B cell (primary cell): ENCODE measurements at regions not wholly inside any gene's neighbourhood (a gene's known extent, or its start where the extent isn't known, plus 50 kb on each side); places are given as distances from the start of the nearest gene placed in this dataset.

Experiments used
- ATAC-seq: fragments of 200-7000 bp; cut with Tn5 transposase; one replicate; pipeline ENCODE4 v1.10.0; 2021; ENCODE audit warnings: low read depth, mild to moderate bottlenecking, moderate number of reproducible peaks, moderate library complexity
- CTCF ChIA-PET: fragments of 350-600 bp; sonication (Branson Sonifier 250); formaldehyde crosslinking; loops from one replicate; lab custom pipeline; 2021; ENCODE audit warnings: antibody characterized with exemption, inconsistent platforms; lab: Charles Lee
- POLR2A ChIA-PET: fragments of 350-600 bp; sonication (Branson Sonifier 250); formaldehyde crosslinking; loops from one replicate; lab custom pipeline; 2021; ENCODE audit warnings: antibody characterized with exemption; lab: Charles Lee
- DNase-seq: peaks from one replicate; pipeline ENCODE4 v3.0.0; 2013
- H2AFZ ChIP-seq: 2 replicates; pipeline ENCODE4 v1.6.1; 2012; ENCODE audit warnings: mild to moderate bottlenecking, low read depth, low read length; ENCODE audit not compliant: insufficient read depth, poor library complexity, severe bottlenecking
- H3K27ac ChIP-seq, 2 donors: 1 replicate in 1 of 2; 2 replicates in 1 of 2; pipeline ENCODE4 v1.5.1; 2012 to 2013; ENCODE audit warnings: low read length in 2 of 2, mild to moderate bottlenecking in 2 of 2, moderate library complexity in 1 of 2
- H3K27me3 ChIP-seq, 4 experiments: fragments of 200-600 bp in 1 of 4; sonication (generic) in 1 of 4; replicated peaks in 1 of 4; 1 replicate in 2 of 4; 2 replicates in 2 of 4; pipeline versions ENCODE4 v1.6.1 to v1.7.0; 2013 to 2016; ENCODE audit warnings: low read length in 3 of 4, mild to moderate bottlenecking in 2 of 4, mixed read lengths in 1 of 4, moderate library complexity in 1 of 4; ENCODE audit not compliant: insufficient read depth in 4 of 4, control insufficient read depth in 3 of 4; ENCODE audit errors: control extremely low read depth in 1 of 4
- H3K36me3 ChIP-seq, 2 experiments: replicated peaks in 1 of 2; 1 replicate in 1 of 2; 2 replicates in 1 of 2; pipeline versions ENCODE4 v1.6.1 to v1.7.1; 2013; ENCODE audit warnings: low read length in 1 of 2; ENCODE audit not compliant: insufficient read depth in 2 of 2, control insufficient read depth in 1 of 2; ENCODE audit errors: control extremely low read depth in 1 of 2, extremely low read depth in 1 of 2
- H3K4me1 ChIP-seq, 2 donors: fragments of 200-600 bp in 1 of 2; sonication (generic) in 1 of 2; 1 replicate in 1 of 2; 2 replicates in 1 of 2; pipeline versions ENCODE4 v1.5.1 to v1.6.1; 2013 to 2017; ENCODE audit warnings: low read length in 2 of 2; ENCODE audit not compliant: control insufficient read depth in 2 of 2, insufficient read depth in 2 of 2
- H3K4me2 ChIP-seq: replicated peaks from 2 replicates; pipeline ENCODE3; 2012; ENCODE audit warnings: mild to moderate bottlenecking, low read depth, low read length; ENCODE audit not compliant: poor library complexity, severe bottlenecking
- H3K4me3 ChIP-seq, 5 experiments: fragments of 200-600 bp in 1 of 5; sonication (generic) in 1 of 5; 1 replicate in 3 of 5; 2 replicates in 2 of 5; pipeline versions ENCODE4 v1.5.1 to v1.7.0; 2011 to 2016; ENCODE audit warnings: low read length in 4 of 5, mild to moderate bottlenecking in 4 of 5, low read depth in 2 of 5, control low read depth in 1 of 5, moderate library complexity in 1 of 5; ENCODE audit not compliant: insufficient read depth in 1 of 5; ENCODE audit errors: control extremely low read depth in 1 of 5, extremely low read depth in 1 of 5
- H3K79me2 ChIP-seq: fragments of 200-600 bp; sonication (generic); one replicate; pipeline ENCODE4 v1.6.0; 2016; ENCODE audit warnings: low read length; ENCODE audit not compliant: control insufficient read depth, insufficient read depth
- H3K9ac ChIP-seq: fragments of 200-600 bp; sonication (generic); 2 replicates; pipeline ENCODE4 v1.6.1; 2017; ENCODE audit warnings: mild to moderate bottlenecking, low read length, moderate library complexity
- H3K9me3 ChIP-seq, 3 donors: one replicate each; pipeline versions ENCODE4 v1.6.1 to v1.7.1; 2013; ENCODE audit warnings: low read length in 2 of 3; ENCODE audit not compliant: control insufficient read depth in 2 of 3, insufficient read depth in 1 of 3; ENCODE audit errors: control extremely low read depth in 1 of 3
- H4K20me1 ChIP-seq: 2 replicates; pipeline ENCODE4 v1.6.0; 2012; ENCODE audit warnings: mild to moderate bottlenecking, low read length; ENCODE audit not compliant: insufficient read depth, control insufficient read depth, poor library complexity, severe bottlenecking
- H3K27ac Mint-ChIP-seq: one replicate; pipeline ENCODE4 v1.8.0; 2021; ENCODE audit warnings: mixed read lengths
- H3K27me3 Mint-ChIP-seq: one replicate; pipeline ENCODE4 v1.8.0; 2021; ENCODE audit warnings: mixed read lengths
- H3K4me1 Mint-ChIP-seq: one replicate; pipeline ENCODE4 v1.8.0; 2021; ENCODE audit warnings: mixed read lengths
- H3K4me3 Mint-ChIP-seq: one replicate; pipeline ENCODE4 v1.8.0; 2021; ENCODE audit warnings: mixed read lengths
- H3K9me3 Mint-ChIP-seq: one replicate; pipeline ENCODE4 v1.8.0; 2022; ENCODE audit warnings: mixed read lengths; ENCODE audit not compliant: insufficient read depth
- EZH2 ChIP-seq: IDR thresholded peaks from 2 replicates; pipeline ENCODE4 v1.6.1; 2012; ENCODE audit warnings: borderline replicate concordance, low read depth, mild to moderate bottlenecking, moderate library complexity, low read length; ENCODE audit not compliant: insufficient read depth, poor library complexity, severe bottlenecking
- WGBS: methylation state at CpG from one replicate; pipeline ENCODE4 v1.1.5; 2013; ENCODE audit warnings: missing lambda C conversion rate; ENCODE audit not compliant: insufficient coverage; 5-methylcytosine and 5-hydroxymethylcytosine counted together
- intact Hi-C: fragments of 100-400 bp; cut with micrococcal nuclease; formaldehyde crosslinking; loops from one replicate; pipeline ENCODE4 v1.10.0; 2022
- TF ChIP-seq, protein P1 (sequence below): fragments of 200-600 bp; IDR thresholded peaks from one replicate; pipeline ENCODE4 v1.8.0; 2022; ENCODE audit warnings: antibody characterized with exemption, mild to moderate bottlenecking

DNA sequence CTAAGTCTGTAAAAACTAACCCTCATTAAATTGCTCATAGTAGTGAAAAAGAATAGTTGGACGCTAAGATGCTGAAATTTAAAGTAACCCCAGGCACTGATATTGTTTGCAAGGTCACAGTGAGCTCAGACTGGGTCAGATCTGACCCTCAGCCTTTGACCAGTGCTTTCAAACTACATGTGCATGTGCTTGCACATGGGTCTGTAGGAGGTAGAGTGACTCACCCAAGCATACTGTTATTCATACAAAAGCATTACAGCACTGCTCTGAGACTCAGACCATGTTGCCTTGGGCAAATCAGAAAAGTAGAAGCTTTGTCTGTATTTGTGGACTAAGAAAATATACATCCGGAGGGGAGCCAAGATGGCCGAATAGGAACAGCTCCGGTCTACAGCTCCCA is 326.4 kb upstream of the MARCKS start:
- 100% methylated on average over 1 of the region's 4 CpGs for WGBS
- H3K9ac ChIP-seq: no peak overlapping the region
- ChIA-PET CTCF (no interaction called here), POLR2A (no interaction called here)
- intact Hi-C loops: no loop called here
- Mint-ChIP-seq H3K9me3 (no peaks in the 10 kb centered on the region), H3K4me3 (no peak overlapping the region), H3K4me1 (no peaks in the 10 kb centered on the region), H3K27ac (no peak overlapping the region), H3K27me3 (peaks cover 4% of the 10 kb centered on the region)
- no peak overlapping the region for H3K4me3 ChIP-seq
- no peak overlapping the region for H3K4me2 ChIP-seq
- TF ChIP-seq EZH2: no peak
- TF ChIP-seq, protein P1, sequence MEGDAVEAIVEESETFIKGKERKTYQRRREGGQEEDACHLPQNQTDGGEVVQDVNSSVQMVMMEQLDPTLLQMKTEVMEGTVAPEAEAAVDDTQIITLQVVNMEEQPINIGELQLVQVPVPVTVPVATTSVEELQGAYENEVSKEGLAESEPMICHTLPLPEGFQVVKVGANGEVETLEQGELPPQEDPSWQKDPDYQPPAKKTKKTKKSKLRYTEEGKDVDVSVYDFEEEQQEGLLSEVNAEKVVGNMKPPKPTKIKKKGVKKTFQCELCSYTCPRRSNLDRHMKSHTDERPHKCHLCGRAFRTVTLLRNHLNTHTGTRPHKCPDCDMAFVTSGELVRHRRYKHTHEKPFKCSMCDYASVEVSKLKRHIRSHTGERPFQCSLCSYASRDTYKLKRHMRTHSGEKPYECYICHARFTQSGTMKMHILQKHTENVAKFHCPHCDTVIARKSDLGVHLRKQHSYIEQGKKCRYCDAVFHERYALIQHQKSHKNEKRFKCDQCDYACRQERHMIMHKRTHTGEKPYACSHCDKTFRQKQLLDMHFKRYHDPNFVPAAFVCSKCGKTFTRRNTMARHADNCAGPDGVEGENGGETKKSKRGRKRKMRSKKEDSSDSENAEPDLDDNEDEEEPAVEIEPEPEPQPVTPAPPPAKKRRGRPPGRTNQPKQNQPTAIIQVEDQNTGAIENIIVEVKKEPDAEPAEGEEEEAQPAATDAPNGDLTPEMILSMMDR: no peak
- H3K27me3 ChIP-seq: peaks cover 0 to 3% (median 0%) of the 10 kb centered on the region in 4 experiments
- ATAC-seq: no peak
- H3K27ac ChIP-seq: no peak overlapping the region
- no peak overlapping the region for H2AFZ ChIP-seq
- H3K36me3 ChIP-seq: no peaks in the 10 kb centered on the region
- H3K9me3 ChIP-seq: no peaks in the 10 kb centered on the region
- H4K20me1 ChIP-seq: no peaks in the 10 kb centered on the region
- H3K79me2 ChIP-seq: no peaks in the 10 kb centered on the region
- H3K4me1 ChIP-seq: no peaks in the 10 kb centered on the region
- DNase-seq: no peak

DNA sequence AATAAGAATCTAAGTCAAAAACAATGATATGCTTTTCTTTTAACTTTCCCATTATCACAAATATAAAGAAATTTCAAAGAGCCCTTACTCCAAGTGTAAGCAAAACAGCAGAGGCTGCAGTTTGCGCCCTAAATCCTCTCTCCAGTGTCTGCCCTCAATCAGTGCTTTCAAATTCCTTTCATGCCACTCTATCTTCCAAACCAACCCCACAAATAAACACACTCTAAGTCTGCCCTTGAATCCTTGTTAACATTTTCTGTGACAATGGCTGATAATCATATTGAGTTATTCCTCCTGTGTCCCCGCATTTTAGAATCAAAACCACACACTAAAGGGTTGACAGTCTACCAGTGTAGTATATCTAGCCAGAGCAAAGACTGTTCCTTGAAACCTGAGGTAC is 317.9 kb upstream of the MARCKS start:
- intact Hi-C loops: no loop called here
- Histone ChIP-seq H3K4me3 (no peak overlapping the region), H3K9me3 (no peaks in the 10 kb centered on the region), H3K36me3 (no peaks in the 10 kb centered on the region), H3K27ac (no peak overlapping the region), H3K27me3 (no peaks in the 10 kb centered on the region), H4K20me1 (no peaks in the 10 kb centered on the region), H3K9ac (no peak overlapping the region), H3K79me2 (no peaks in the 10 kb centered on the region), H2AFZ (no peak overlapping the region), H3K4me1 (no peaks in the 10 kb centered on the region), H3K4me2 (no peak overlapping the region)
- Mint-ChIP-seq H3K4me1 (no peaks in the 10 kb centered on the region), H3K27me3 (no peaks in the 10 kb centered on the region), H3K4me3 (no peak overlapping the region), H3K9me3 (no peaks in the 10 kb centered on the region), H3K27ac (no peak overlapping the region)
- DNase-seq: no peak
- ATAC-seq: no peak
- TF ChIP-seq EZH2: no peak
- TF ChIP-seq, protein P1: no peak
- ChIA-PET CTCF (no interaction called here), POLR2A (no interaction called here)
- WGBS: 94% methylated on average over 1 of the region's 2 CpGs
